ENCODE measurements at regions not wholly inside any gene's neighbourhood (a gene's known extent, or its start where the extent isn't known, plus 50 kb on each side); places are given as distances from the start of the nearest gene placed in this dataset.

- Histone ChIP-seq H3K27ac (no peak overlapping the region), H3K4me3 (no peak overlapping the region), H3K9me3 (no peaks in the 10 kb centered on the region), H3K4me1 (no peaks in the 10 kb centered on the region), H3K4me2 (no peak overlapping the region)
- ATAC-seq (no peak), FAIRE-seq (no peak), DNase-seq (ENCODE audit: low read depth in 1 of 2, low spot score in 1 of 2) (no peak)
- TF ChIP-seq, protein P1, sequence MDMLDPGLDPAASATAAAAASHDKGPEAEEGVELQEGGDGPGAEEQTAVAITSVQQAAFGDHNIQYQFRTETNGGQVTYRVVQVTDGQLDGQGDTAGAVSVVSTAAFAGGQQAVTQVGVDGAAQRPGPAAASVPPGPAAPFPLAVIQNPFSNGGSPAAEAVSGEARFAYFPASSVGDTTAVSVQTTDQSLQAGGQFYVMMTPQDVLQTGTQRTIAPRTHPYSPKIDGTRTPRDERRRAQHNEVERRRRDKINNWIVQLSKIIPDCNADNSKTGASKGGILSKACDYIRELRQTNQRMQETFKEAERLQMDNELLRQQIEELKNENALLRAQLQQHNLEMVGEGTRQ (IDR thresholded peaks at IDR 0.05) = no peak
- CTCF ChIA-PET = no interaction called here
- POLR2A ChIA-PET = no interaction called here
Observed at GRCh38 chr5:40416588-40416987, 263.1 kb upstream of the PTGER4 start.

- Histone ChIP-seq H3K4me3 (no peak overlapping the region), H3K9me3 (no peaks in the 10 kb centered on the region), H3K4me1 (no peaks in the 10 kb centered on the region; the same call in 2 of the 3 replicates), H3K4me2 (no peak overlapping the region), H3K27ac (no peak overlapping the region)
- ATAC-seq = no peak
- DNase-seq (ENCODE audit: low read depth in 1 of 2, low spot score in 1 of 2) = no peak
- ChIA-PET CTCF (interaction anchor here (1.3 kb wide), 1 partner anchor 10 kb away, joined by 4 read pairs; no protein-coding TSS in a partner anchor), POLR2A (no interaction called here)
- FAIRE-seq = no peak
- TF ChIP-seq HOXB13 (CRISPR knock-in tag; IDR thresholded peaks at IDR 0.05; ENCODE audit: low read depth) (no peak), RAD21 (conservative IDR thresholded peaks at IDR 0.05 in 1 of 2, IDR thresholded peaks at IDR 0.05 in 1 of 2) (no peak), HEYL (CRISPR knock-in tag; IDR thresholded peaks at IDR 0.05) (no peak), EHMT2 (IDR thresholded peaks at IDR 0.05; ENCODE audit: low read depth) (no peak), EP300 (IDR thresholded peaks at IDR 0.05) (no peak), NPAS2 (CRISPR knock-in tag; IDR thresholded peaks at IDR 0.05; ENCODE audit: borderline replicate concordance) (no peak), JUN (IDR thresholded peaks at IDR 0.05) (no peak), BCL3 (IDR thresholded peaks at IDR 0.05) (no peak), MYC (IDR thresholded peaks at IDR 0.05; ENCODE audit: borderline replicate concordance, low read length) (no peak), HDAC2 (IDR thresholded peaks at IDR 0.05) (no peak), TFCP2L1 (CRISPR knock-in tag; IDR thresholded peaks at IDR 0.05) (no peak), SREBF2 (IDR thresholded peaks at IDR 0.05) (no peak), JUNB (IDR thresholded peaks at IDR 0.05) (no peak), CBX8 (IDR thresholded peaks at IDR 0.05) (no peak), HMGXB4 (CRISPR knock-in tag; IDR thresholded peaks at IDR 0.05; ENCODE audit: borderline replicate concordance) (no peak), ZFP36 (IDR thresholded peaks at IDR 0.05; ENCODE audit: borderline replicate concordance, partially characterized antibody) (no peak), NR3C1 (IDR thresholded peaks at IDR 0.05) (no peak)
Observed at GRCh38 chr5:40416098-40416497, 263.6 kb upstream of the PTGER4 start.

GRCh38 chr5:40414922-40415321 is 264.8 kb upstream of the PTGER4 start:
- ChIA-PET POLR2A (no interaction called here), CTCF (interaction anchor here (1.3 kb wide), 1 partner anchor 11 kb away, joined by 4 read pairs; no protein-coding TSS in a partner anchor)
- ATAC-seq (no peak), DNase-seq (ENCODE audit: low read depth in 1 of 2, low spot score in 1 of 2) (no peak), FAIRE-seq (no peak)
- H3K27ac ChIP-seq = no peak overlapping the region
- H3K4me2 ChIP-seq = no peak overlapping the region
- TF ChIP-seq JUNB (IDR thresholded peaks at IDR 0.05) = no peak
- TF ChIP-seq KDM5A (IDR thresholded peaks at IDR 0.05) = no peak
- no peak for TF ChIP-seq TFCP2L1 (CRISPR knock-in tag; IDR thresholded peaks at IDR 0.05)
- TF ChIP-seq HOXB13 (CRISPR knock-in tag; IDR thresholded peaks at IDR 0.05; ENCODE audit: low read depth) = no peak
- peaks cover 10% of the 10 kb centered on the region; the same call in 2 of the 3 replicates for H3K4me1 ChIP-seq
- WGBS (ENCODE audit: missing lambda C conversion rate) = 42% methylated on average over 4 of the region's 4 CpGs
- no peak overlapping the region for H3K4me3 ChIP-seq
- no peaks in the 10 kb centered on the region for H3K9me3 ChIP-seq
